GM12878 (cell line): ENCODE measurements at regions not wholly inside any gene's neighbourhood (a gene's known extent, or its start where the extent isn't known, plus 50 kb on each side); places are given as distances from the start of the nearest gene placed in this dataset.

ENCODE experiments used
- ATF3 ChIP-seq: IDR thresholded peaks from 2 replicates; pipeline ENCODE4 v1.6.1; 2011; ENCODE audit warnings: low read depth, mild to moderate bottlenecking, low read length, moderate library complexity, borderline replicate concordance; ENCODE audit errors: extremely low read depth
- CTCF ChIP-seq, 3 experiments: IDR thresholded peaks in 2 of 3; conservative IDR thresholded peaks in 1 of 3; 2 replicates each; pipeline ENCODE4 v1.5.1; 2011; ENCODE audit warnings: low read depth in 3 of 3, low read length in 3 of 3, mild to moderate bottlenecking in 3 of 3, control low read depth in 2 of 3, moderate library complexity in 2 of 3, inconsistent platforms in 1 of 3, mixed read lengths in 1 of 3; ENCODE audit not compliant: control insufficient read depth in 2 of 3, insufficient read depth in 1 of 3; ENCODE audit errors: extremely low read depth in 1 of 3
- ELK1 ChIP-seq: IDR thresholded peaks from 2 replicates; pipeline ENCODE4 v1.6.1; 2012; ENCODE audit warnings: low read depth, low read length, improper control_type of control experiment
- FOXM1 ChIP-seq: IDR thresholded peaks from 2 replicates; pipeline ENCODE4 v1.6.1; 2012; ENCODE audit warnings: low read depth, mild to moderate bottlenecking, inconsistent platforms, low read length, moderate library complexity
- HDAC6 ChIP-seq: fragments of 200-600 bp; sonication (generic); IDR thresholded peaks from one replicate; pipeline ENCODE4 v1.8.0; 2017; ENCODE audit warnings: antibody characterized with exemption; ENCODE audit not compliant: unreplicated experiment
- KDM1A ChIP-seq: fragments of 200-600 bp; sonication (generic); IDR thresholded peaks from 2 replicates; pipeline ENCODE4 v1.6.1; 2016; ENCODE audit warnings: borderline replicate concordance
- POLR2AphosphoS5 ChIP-seq: IDR thresholded peaks from 2 replicates; pipeline ENCODE4 v1.6.1; 2011; ENCODE audit warnings: mild to moderate bottlenecking, low read length, inconsistent platforms
- RAD51 ChIP-seq: fragments of 450-650 bp; IDR thresholded peaks from 2 replicates; pipeline ENCODE4 v1.6.1; 2016; ENCODE audit warnings: moderate library complexity, mild to moderate bottlenecking, inconsistent platforms
- SUZ12 ChIP-seq: fragments of 200-600 bp; sonication (generic); IDR thresholded peaks from one replicate; pipeline ENCODE4 v1.6.1; 2018; ENCODE audit warnings: antibody characterized with exemption, mild to moderate bottlenecking; ENCODE audit not compliant: unreplicated experiment
- TARDBP ChIP-seq: IDR thresholded peaks from 2 replicates; pipeline ENCODE4 v1.6.1; 2016; ENCODE audit warnings: borderline replicate concordance
- ZNF24 ChIP-seq: fragments of 450-650 bp; IDR thresholded peaks from 2 replicates; pipeline ENCODE4 v1.6.1; 2017; ENCODE audit warnings: antibody characterized with exemption, mild to moderate bottlenecking

- TF ChIP-seq KDM1A (no peak), CTCF (IDR thresholded peaks at IDR 0.05 in 2 of 3, conservative IDR thresholded peaks at IDR 0.05 in 1 of 3; ENCODE audit: control insufficient read depth in 2 of 3, extremely low read depth in 1 of 3, insufficient read depth in 1 of 3, low read depth in 3 of 3, low read length in 3 of 3) (no peak), ZNF24 (no peak), POLR2AphosphoS5 (no peak), TARDBP (no peak), RAD51 (no peak), ELK1 (no peak), HDAC6 (no peak), SUZ12 (no peak), FOXM1 (no peak), ATF3 (no peak)
These were observed 488.1 kb upstream of the ADAMTS16 start for GRCh38 chr5:4651806-4652565.
